Loucy (cell line): ENCODE measurements at regions not wholly inside any gene's neighbourhood (a gene's known extent, or its start where the extent isn't known, plus 50 kb on each side); places are given as distances from the start of the nearest gene placed in this dataset.

Experiments used
- H2AFZ ChIP-seq: fragments of 200-600 bp; sonication (generic); 2 replicates; pipeline ENCODE4 v1.6.0; 2016; ENCODE audit warnings: antibody characterized with exemption, mild to moderate bottlenecking, low read length, moderate library complexity
- H3F3A ChIP-seq: fragments of 200-600 bp; 2 replicates; pipeline ENCODE4 v1.6.0; 2016; ENCODE audit warnings: antibody characterized with exemption, low read depth, mild to moderate bottlenecking
- H3K27me3 ChIP-seq: fragments of 200-600 bp; sonication (generic); 2 replicates; pipeline ENCODE4 v1.6.1; 2014; ENCODE audit warnings: low read length, mild to moderate bottlenecking; ENCODE audit not compliant: insufficient read depth, poor library complexity, severe bottlenecking
- H3K36me3 ChIP-seq: fragments of 200-600 bp; sonication (generic); 2 replicates; pipeline ENCODE4 v1.6.1; 2016; ENCODE audit warnings: low read length; ENCODE audit not compliant: insufficient read depth
- H3K4me1 ChIP-seq: fragments of 200-600 bp; sonication (generic); 2 replicates; pipeline ENCODE4 v1.5.1; 2014; ENCODE audit warnings: low read length, mild to moderate bottlenecking; ENCODE audit not compliant: insufficient read depth, poor library complexity, severe bottlenecking
- H3K4me2 ChIP-seq: fragments of 200-600 bp; sonication (generic); 2 replicates; pipeline ENCODE4 v1.6.0; 2014; ENCODE audit warnings: antibody characterized with exemption, low read length, low read depth, mild to moderate bottlenecking; ENCODE audit not compliant: poor library complexity, severe bottlenecking
- H3K4me3 ChIP-seq: fragments of 200-600 bp; sonication (generic); 2 replicates; pipeline ENCODE4 v1.5.1; 2014; ENCODE audit warnings: low read length, mild to moderate bottlenecking, mixed read lengths; ENCODE audit not compliant: poor library complexity, severe bottlenecking
- H3K79me2 ChIP-seq: fragments of 200-600 bp; sonication (generic); 2 replicates; pipeline ENCODE4 v1.6.1; 2014; ENCODE audit warnings: low read length; ENCODE audit not compliant: insufficient read depth
- H3K9ac ChIP-seq: fragments of 200-600 bp; sonication (generic); 2 replicates; pipeline ENCODE4 v1.6.0; 2014; ENCODE audit warnings: mild to moderate bottlenecking, low read depth, low read length, moderate library complexity; ENCODE audit not compliant: poor library complexity, severe bottlenecking
- H3K9me2 ChIP-seq: fragments of 200-600 bp; sonication (generic); replicated peaks from 2 replicates; pipeline ENCODE4 v1.6.1; 2016; ENCODE audit warnings: low read depth, low read length, mixed read lengths
- H3K9me3 ChIP-seq: fragments of 200-600 bp; sonication (generic); 2 replicates; pipeline ENCODE4 v1.6.1; 2014; ENCODE audit warnings: mild to moderate bottlenecking, antibody characterized with exemption, low read length, low read depth; ENCODE audit not compliant: insufficient read depth
- H4K20me1 ChIP-seq: fragments of 200-600 bp; sonication (generic); 2 replicates; pipeline ENCODE4 v1.6.0; 2014; ENCODE audit warnings: antibody characterized with exemption, low read length, mild to moderate bottlenecking; ENCODE audit not compliant: insufficient read depth, poor library complexity, severe bottlenecking
- EZH2phosphoT487 ChIP-seq: fragments of 200-600 bp; IDR thresholded peaks from 2 replicates; pipeline ENCODE4 v1.6.1; 2018; ENCODE audit warnings: antibody characterized with exemption, mild to moderate bottlenecking, moderate library complexity, borderline replicate concordance
- TF ChIP-seq, protein P1 (sequence below): fragments of 200-600 bp; sonication (generic); conservative IDR thresholded peaks from 2 replicates; pipeline ENCODE4 v1.5.1; 2014; ENCODE audit warnings: mild to moderate bottlenecking, antibody characterized with exemption, low read length

DNA sequence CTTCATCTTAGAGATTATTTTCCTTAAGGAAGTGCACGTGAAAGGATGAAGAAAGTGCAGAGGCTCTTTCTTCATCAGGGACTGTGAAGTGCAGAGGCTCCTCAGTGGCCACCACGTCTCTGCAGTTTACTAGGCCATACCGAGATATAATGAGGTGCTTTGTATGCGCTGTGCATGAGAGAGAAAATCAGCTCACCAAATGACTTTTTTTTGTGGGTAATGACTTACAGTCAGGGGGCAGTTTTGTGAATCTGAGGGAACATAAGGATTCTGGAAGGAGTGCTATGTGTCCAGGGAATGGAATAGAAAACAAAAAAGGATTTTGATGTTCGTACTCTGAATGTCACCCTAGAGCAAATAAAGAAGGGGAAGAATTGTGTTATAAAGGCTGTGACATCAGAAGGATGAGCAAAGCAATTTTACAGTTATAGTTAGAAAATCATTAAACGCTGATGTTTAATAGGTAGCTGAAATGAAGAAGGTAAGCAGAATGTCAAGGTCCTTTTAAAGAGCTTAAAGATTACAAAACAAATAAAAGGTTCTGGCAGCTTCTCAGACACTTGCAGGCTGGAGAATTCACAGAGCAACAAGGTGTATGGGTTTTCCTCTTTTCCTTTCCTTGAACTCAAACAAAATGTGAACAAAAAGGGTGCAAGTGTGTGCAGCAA lies 247.5 kb upstream of the NOVA1 start:
- Histone ChIP-seq H3K79me2 (no peaks in the 10 kb centered on the region), H3K4me3 (no peak overlapping the region), H3F3A (no peaks in the 10 kb centered on the region), H3K9ac (no peak overlapping the region), H4K20me1 (no peaks in the 10 kb centered on the region), H2AFZ (no peak overlapping the region), H3K9me3 (no peaks in the 10 kb centered on the region), H3K4me1 (no peaks in the 10 kb centered on the region), H3K27me3 (no peaks in the 10 kb centered on the region), H3K36me3 (no peaks in the 10 kb centered on the region), H3K4me2 (no peak overlapping the region), H3K9me2 (no peaks in the 10 kb centered on the region)
- TF ChIP-seq, protein P1, sequence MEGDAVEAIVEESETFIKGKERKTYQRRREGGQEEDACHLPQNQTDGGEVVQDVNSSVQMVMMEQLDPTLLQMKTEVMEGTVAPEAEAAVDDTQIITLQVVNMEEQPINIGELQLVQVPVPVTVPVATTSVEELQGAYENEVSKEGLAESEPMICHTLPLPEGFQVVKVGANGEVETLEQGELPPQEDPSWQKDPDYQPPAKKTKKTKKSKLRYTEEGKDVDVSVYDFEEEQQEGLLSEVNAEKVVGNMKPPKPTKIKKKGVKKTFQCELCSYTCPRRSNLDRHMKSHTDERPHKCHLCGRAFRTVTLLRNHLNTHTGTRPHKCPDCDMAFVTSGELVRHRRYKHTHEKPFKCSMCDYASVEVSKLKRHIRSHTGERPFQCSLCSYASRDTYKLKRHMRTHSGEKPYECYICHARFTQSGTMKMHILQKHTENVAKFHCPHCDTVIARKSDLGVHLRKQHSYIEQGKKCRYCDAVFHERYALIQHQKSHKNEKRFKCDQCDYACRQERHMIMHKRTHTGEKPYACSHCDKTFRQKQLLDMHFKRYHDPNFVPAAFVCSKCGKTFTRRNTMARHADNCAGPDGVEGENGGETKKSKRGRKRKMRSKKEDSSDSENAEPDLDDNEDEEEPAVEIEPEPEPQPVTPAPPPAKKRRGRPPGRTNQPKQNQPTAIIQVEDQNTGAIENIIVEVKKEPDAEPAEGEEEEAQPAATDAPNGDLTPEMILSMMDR: no peak
- no peak for TF ChIP-seq EZH2phosphoT487

DNA sequence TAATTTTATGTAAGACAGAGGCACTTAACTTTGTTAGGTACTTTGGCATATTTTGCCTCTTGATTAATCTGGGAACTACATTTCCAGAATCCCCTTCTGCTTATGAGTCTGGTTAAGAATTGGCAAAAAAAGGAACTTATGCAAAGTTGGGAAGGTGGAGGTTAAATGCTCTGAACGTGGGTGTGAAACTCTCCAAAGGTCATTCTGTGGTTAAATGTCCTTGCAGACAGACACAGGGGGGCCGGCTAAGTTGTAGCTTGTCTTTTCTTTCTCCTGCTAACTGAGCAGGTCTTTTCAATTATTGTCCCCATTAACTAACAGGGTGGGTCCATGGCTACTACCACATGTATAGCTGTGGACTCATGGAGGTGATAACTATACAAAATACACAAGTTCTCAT lies 248.6 kb upstream of the NOVA1 start:
- Histone ChIP-seq H3K9me3 (no peaks in the 10 kb centered on the region), H3K9ac (no peak overlapping the region), H2AFZ (no peak overlapping the region), H3F3A (no peaks in the 10 kb centered on the region), H3K4me3 (no peak overlapping the region), H3K36me3 (no peaks in the 10 kb centered on the region), H3K4me1 (no peaks in the 10 kb centered on the region), H3K27me3 (no peaks in the 10 kb centered on the region), H3K79me2 (no peaks in the 10 kb centered on the region), H3K4me2 (no peak overlapping the region), H3K9me2 (no peaks in the 10 kb centered on the region), H4K20me1 (no peaks in the 10 kb centered on the region)
- TF ChIP-seq, protein P1: no peak
- TF ChIP-seq EZH2phosphoT487: no peak

DNA sequence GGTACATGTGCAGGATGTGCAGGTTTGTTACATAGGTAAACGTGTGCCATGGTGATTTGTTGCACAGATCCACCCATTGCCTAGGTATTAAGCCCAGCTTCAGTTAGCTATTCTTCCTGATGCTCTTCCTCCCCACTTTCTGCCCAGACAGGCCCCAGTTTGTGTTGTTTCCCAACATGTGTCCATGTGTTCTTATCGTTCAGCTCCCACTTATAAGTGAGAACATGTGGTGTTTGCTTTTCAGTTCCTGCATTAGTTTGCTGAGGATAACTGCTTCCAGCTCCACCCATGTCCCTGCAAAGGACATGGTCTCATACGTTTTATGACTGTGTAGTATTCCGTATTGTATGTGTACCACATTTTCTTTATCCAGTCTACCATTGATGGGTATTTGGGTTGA lies 251.7 kb upstream of the NOVA1 start:
- no peaks in the 10 kb centered on the region for H3K9me3 ChIP-seq
- no peak overlapping the region for H2AFZ ChIP-seq
- H3K27me3 ChIP-seq: no peaks in the 10 kb centered on the region
- no peaks in the 10 kb centered on the region for H4K20me1 ChIP-seq
- H3K9ac ChIP-seq: no peak overlapping the region
- no peaks in the 10 kb centered on the region for H3K9me2 ChIP-seq
- TF ChIP-seq, protein P1: no peak
- TF ChIP-seq EZH2phosphoT487: no peak
- no peak overlapping the region for H3K4me2 ChIP-seq
- H3K79me2 ChIP-seq: no peaks in the 10 kb centered on the region
- H3K36me3 ChIP-seq: no peaks in the 10 kb centered on the region
- H3F3A ChIP-seq: no peaks in the 10 kb centered on the region
- H3K4me1 ChIP-seq: no peaks in the 10 kb centered on the region
- H3K4me3 ChIP-seq: no peak overlapping the region
